ENCODE measurements at regions not wholly inside any gene's neighbourhood (a gene's known extent, or its start where the extent isn't known, plus 50 kb on each side); places are given as distances from the start of the nearest gene placed in this dataset.

DNA sequence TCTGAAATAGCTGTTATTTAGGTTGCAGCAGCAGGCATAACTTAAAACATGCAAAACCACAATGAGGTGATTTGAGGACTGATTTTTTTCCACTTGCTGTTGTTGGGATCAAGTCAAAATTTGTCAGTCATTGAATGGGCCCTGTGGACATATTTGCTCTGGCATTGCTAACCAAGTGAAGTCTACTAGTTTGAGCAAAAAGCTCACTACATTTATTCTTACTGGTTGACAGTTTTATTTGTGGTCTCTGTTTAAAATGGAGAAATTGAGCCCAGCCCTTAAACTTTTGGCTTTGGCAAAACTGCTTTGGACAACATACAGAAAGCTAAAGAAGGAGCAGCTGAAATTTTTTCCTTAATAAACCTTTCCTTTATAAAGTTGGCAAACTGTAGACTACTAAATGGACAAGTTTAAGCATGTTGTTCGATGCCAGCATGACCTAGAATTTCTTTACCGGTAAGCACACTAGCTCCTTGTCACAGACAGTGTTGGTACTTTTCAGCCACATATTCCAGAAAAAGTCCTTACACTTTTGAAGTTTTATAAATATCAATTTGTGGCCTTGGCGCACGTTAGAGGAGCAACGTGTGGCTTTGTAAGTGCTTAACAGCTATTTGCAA, 234.6 kb downstream of the USP25 start:
- no peaks in the 10 kb centered on the region for H3K36me3 ChIP-seq (ENCODE audit: low read depth)
- H3K9me3 ChIP-seq, result no peaks in the 10 kb centered on the region
- no peaks in the 10 kb centered on the region for H3K4me1 ChIP-seq (ENCODE audit: low read depth)
- intact Hi-C loops (cut with DNase I, micrococcal nuclease), result no loop called here
- no peak overlapping the region for H3K4me3 ChIP-seq
- DNase-seq, result no peak
- ATAC-seq, result no peak
- TF ChIP-seq, protein P1, sequence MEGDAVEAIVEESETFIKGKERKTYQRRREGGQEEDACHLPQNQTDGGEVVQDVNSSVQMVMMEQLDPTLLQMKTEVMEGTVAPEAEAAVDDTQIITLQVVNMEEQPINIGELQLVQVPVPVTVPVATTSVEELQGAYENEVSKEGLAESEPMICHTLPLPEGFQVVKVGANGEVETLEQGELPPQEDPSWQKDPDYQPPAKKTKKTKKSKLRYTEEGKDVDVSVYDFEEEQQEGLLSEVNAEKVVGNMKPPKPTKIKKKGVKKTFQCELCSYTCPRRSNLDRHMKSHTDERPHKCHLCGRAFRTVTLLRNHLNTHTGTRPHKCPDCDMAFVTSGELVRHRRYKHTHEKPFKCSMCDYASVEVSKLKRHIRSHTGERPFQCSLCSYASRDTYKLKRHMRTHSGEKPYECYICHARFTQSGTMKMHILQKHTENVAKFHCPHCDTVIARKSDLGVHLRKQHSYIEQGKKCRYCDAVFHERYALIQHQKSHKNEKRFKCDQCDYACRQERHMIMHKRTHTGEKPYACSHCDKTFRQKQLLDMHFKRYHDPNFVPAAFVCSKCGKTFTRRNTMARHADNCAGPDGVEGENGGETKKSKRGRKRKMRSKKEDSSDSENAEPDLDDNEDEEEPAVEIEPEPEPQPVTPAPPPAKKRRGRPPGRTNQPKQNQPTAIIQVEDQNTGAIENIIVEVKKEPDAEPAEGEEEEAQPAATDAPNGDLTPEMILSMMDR (IDR thresholded peaks at IDR 0.05), result no peak

DNA sequence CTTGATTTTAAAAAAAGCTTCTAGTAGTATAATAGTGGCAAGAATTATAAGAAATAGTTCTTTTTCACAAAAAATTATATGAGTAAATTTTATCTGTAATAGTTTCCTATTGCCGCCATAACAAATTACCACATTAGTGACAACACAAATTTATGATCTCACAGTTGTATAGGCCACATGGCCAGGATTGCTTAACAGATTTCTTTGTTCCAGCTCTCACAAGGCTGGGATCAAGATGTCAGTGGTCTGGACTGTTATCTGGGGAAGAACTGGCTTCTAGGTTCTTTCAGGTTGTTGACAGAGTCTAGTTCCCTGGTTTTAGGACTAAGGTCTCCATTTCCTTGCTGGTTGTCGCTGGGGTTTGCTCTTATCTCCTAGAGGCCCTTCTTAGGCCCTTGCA, 236.4 kb downstream of the USP25 start:
- no peaks in the 10 kb centered on the region for H3K9me3 ChIP-seq
- intact Hi-C loops (cut with DNase I, micrococcal nuclease), result no loop called here
- no peak for ATAC-seq
- no peak for DNase-seq
- TF ChIP-seq, protein P1 (IDR thresholded peaks at IDR 0.05), result no peak
- no peaks in the 10 kb centered on the region for H3K36me3 ChIP-seq (ENCODE audit: low read depth)
- H3K4me1 ChIP-seq (ENCODE audit: low read depth), result no peaks in the 10 kb centered on the region
- H3K4me3 ChIP-seq, result no peak overlapping the region

DNA sequence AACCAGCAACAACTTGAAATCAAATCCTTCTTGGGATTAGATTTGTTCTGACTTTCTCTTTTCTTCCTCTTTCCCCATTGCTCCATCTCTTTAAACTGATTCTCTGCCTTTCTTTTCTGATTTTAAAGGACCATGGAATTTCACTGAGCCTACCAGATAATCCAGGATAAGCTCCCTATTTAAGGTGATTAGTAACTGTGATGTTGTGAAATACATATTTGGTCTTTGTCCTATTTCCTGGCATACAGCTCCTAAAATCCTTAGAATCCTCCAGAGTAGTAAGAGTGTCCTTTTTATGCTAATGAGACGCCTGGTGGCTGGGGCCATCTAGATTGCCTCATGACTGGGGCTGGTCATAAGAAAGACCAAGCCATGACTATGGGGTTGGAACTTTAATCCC, 236.9 kb downstream of the USP25 start:
- TF ChIP-seq, protein P1 (IDR thresholded peaks at IDR 0.05), result no peak
- Histone ChIP-seq H3K4me3 (no peak overlapping the region), H3K36me3 (ENCODE audit: low read depth) (no peaks in the 10 kb centered on the region), H3K9me3 (no peaks in the 10 kb centered on the region), H3K4me1 (ENCODE audit: low read depth) (no peaks in the 10 kb centered on the region)
- intact Hi-C loops (cut with DNase I, micrococcal nuclease), result no loop called here
- ATAC-seq (no peak), DNase-seq (no peak)

DNA sequence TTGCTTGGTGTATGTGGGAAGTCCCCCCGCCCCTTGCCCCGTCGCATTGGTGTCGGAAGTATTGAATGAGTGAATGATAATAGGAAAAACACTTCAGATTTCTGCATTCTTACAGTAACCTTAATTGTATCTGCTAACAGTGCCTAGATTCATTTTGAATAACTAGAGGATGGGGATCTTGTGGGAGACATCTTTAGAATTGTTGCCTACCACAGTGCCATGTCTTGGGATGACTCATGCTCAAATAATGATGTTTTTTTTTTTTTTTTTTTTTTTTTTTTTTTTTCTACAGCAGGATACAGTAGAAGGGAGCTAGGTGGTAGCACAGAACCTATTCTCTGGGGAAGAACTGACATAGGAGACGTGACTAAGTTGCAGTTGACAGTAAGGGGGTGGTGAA, 237.9 kb downstream of the USP25 start:
- H3K4me1 ChIP-seq (ENCODE audit: low read depth), result no peaks in the 10 kb centered on the region
- TF ChIP-seq, protein P1 (IDR thresholded peaks at IDR 0.05), result no peak
- no peak overlapping the region for H3K4me3 ChIP-seq
- no peaks in the 10 kb centered on the region for H3K36me3 ChIP-seq (ENCODE audit: low read depth)
- DNase-seq (no peak), ATAC-seq (no peak)
- H3K9me3 ChIP-seq, result no peaks in the 10 kb centered on the region
- intact Hi-C loops (cut with DNase I, micrococcal nuclease), result no loop called here

DNA sequence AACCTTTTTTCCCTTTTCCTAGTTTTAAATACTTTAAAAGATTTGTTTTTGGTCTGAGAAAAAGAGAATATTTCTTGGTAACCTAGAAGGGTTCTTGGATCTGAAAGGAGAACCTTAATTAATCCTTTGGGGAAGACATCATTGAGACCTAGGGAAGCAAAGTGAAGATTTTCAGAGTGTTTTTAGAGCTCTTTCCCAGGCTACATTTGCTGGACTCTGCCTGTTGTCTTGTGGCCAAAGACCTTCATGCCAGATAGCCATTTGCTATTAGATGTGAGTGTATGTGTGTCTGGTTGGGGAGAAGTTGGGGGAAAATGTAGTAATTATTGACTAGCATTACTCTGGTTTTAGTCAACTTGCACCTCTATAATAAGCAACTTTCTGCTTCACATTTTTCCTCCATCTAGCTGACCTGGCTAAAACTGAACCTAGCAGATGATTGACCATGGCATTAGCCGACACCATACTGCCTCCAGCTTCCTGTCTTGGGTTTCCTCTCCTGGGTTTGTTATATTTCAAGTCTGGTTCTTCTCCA, 239.1 kb downstream of the USP25 start:
- TF ChIP-seq, protein P1 (IDR thresholded peaks at IDR 0.05), result no peak
- Histone ChIP-seq H3K9me3 (no peaks in the 10 kb centered on the region), H3K4me3 (no peak overlapping the region), H3K36me3 (ENCODE audit: low read depth) (no peaks in the 10 kb centered on the region), H3K4me1 (ENCODE audit: low read depth) (no peaks in the 10 kb centered on the region)
- ATAC-seq (no peak), DNase-seq (no peak)
- intact Hi-C loops (cut with DNase I, micrococcal nuclease), result no loop called here

DNA sequence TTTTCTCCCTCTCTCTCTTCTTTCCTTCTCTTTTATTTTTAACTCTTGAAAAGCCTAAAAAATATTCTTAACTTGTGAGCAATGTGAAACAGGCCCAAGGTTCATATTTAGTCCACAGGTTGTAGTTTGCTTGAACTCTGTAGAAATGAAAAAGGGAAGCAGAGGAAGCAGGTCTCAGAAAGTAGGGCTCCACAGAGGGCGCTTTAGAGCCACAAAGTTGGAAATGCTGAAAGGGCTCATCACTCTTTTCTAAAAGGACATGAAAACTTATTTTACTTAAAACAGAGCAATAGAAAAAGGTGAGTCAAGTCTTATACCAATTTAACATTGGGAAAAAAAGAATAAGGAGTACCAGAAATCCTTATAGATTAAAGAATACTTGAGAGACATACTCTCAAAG, 247.0 kb downstream of the USP25 start:
- intact Hi-C loops (cut with DNase I, micrococcal nuclease), result no loop called here
- H3K36me3 ChIP-seq (ENCODE audit: low read depth), result no peaks in the 10 kb centered on the region
- no peak for DNase-seq
- no peaks in the 10 kb centered on the region for H3K9me3 ChIP-seq
- TF ChIP-seq, protein P1 (IDR thresholded peaks at IDR 0.05), result no peak
- H3K4me1 ChIP-seq (ENCODE audit: low read depth), result no peaks in the 10 kb centered on the region
- no peak for ATAC-seq
- H3K4me3 ChIP-seq, result no peak overlapping the region

All from mucosa of descending colon (tissue), 3 donors.